Panc1 (cell line): ENCODE measurements at regions not wholly inside any gene's neighbourhood (a gene's known extent, or its start where the extent isn't known, plus 50 kb on each side); places are given as distances from the start of the nearest gene placed in this dataset.

Source experiments
- ATAC-seq: fragments of 200-7000 bp; cut with Tn5 transposase; 2 replicates; pipeline ENCODE4 v1.9.1; 2020; ENCODE audit warnings: mild to moderate bottlenecking, moderate library complexity
- BruUV-seq: library from RNA; stranded (reverse); fragments of 400-500 nt; replicated peaks from 2 replicates; lab custom pipeline; 2021; lab: Mats Ljungman, UMichigan
- CTCF ChIA-PET: fragments of 300-600 bp; sonication (Branson Sonifier 250); formaldehyde crosslinking; loops from one replicate; lab custom pipeline; 2022; ENCODE audit warnings: antibody characterized with exemption; lab: Charles Lee
- POLR2A ChIA-PET: fragments of 300-600 bp; sonication (Branson Sonifier 250); formaldehyde crosslinking; loops from one replicate; lab custom pipeline; 2022; ENCODE audit warnings: antibody characterized with exemption; lab: Charles Lee
- DNase-seq: peaks from one replicate; pipeline ENCODE4 v3.0.0-alpha.2; 2010; ENCODE audit warnings: low read depth, low spot score
- H3K27ac ChIP-seq: 2 replicates; pipeline ENCODE4 v1.5.1; 2011; ENCODE audit warnings: mild to moderate bottlenecking, low read length, inconsistent platforms
- H3K27me3 ChIP-seq: fragments of 200-500 bp; sonication (Bioruptor generic); 2 replicates; pipeline ENCODE4 v1.6.0; 2014; ENCODE audit warnings: low read length, inconsistent platforms; ENCODE audit not compliant: control insufficient read depth, insufficient read depth
- H3K36me3 ChIP-seq: fragments of 200-500 bp; sonication (Bioruptor generic); 2 replicates; pipeline ENCODE4 v1.5.1; 2014; ENCODE audit warnings: inconsistent platforms, mild to moderate bottlenecking, low read length, moderate library complexity; ENCODE audit not compliant: control insufficient read depth, insufficient read depth
- H3K4me1 ChIP-seq: 2 replicates; pipeline ENCODE4 v1.5.1; 2011; ENCODE audit warnings: inconsistent platforms, mild to moderate bottlenecking, low read length, moderate library complexity; ENCODE audit not compliant: control insufficient read depth, insufficient read depth
- H3K4me3 ChIP-seq, 2 experiments: 2 replicates each; pipeline ENCODE4 v1.5.1; 2011 to 2012; ENCODE audit warnings: low read depth in 2 of 2, low read length in 2 of 2, mild to moderate bottlenecking in 2 of 2, inconsistent platforms in 1 of 2, moderate library complexity in 1 of 2
- H3K9me3 ChIP-seq: fragments of 200-500 bp; sonication (Bioruptor generic); 2 replicates; pipeline ENCODE4 v1.5.1; 2014; ENCODE audit warnings: low read depth, mild to moderate bottlenecking, inconsistent platforms, low read length, moderate library complexity; ENCODE audit not compliant: control insufficient read depth, insufficient read depth
- POLR2AphosphoS5 ChIP-seq: IDR thresholded peaks from 2 replicates; pipeline ENCODE4 v1.6.1; 2012; ENCODE audit warnings: mild to moderate bottlenecking, low read depth, low read length, moderate library complexity
- SIN3A ChIP-seq: IDR thresholded peaks from 2 replicates; pipeline ENCODE4 v1.6.1; 2012; ENCODE audit warnings: low read depth, mild to moderate bottlenecking, low read length, moderate library complexity, borderline replicate concordance; ENCODE audit not compliant: insufficient read depth
- TCF7L2 ChIP-seq: IDR thresholded peaks from 2 replicates; pipeline ENCODE4 v1.6.1; 2011; ENCODE audit warnings: mild to moderate bottlenecking, low read depth, low read length, inconsistent platforms
- in situ Hi-C: cut with HindIII; loops from 2 replicates; pipeline ENCODE4 v1.10.0; 2016; ENCODE audit warnings: low sequenced_read_pairs, low pct_unique_long_range_greater_than_20kb
- intact Hi-C: fragments of 100-400 bp; cut with micrococcal nuclease; formaldehyde crosslinking; loops from one replicate; pipeline ENCODE4 v1.10.0; 2022; ENCODE audit not compliant: unreplicated experiment
- TF ChIP-seq, protein P1 (sequence below): fragments of 450-650 bp; IDR thresholded peaks from 2 replicates; pipeline ENCODE4 v1.5.1; 2017; ENCODE audit warnings: mild to moderate bottlenecking
- TF ChIP-seq, protein P2 (sequence below), 2 experiments: IDR thresholded peaks; 2 replicates each; pipeline ENCODE4 v1.6.1; 2011 to 2012; ENCODE audit warnings: low read depth in 2 of 2, control low read depth in 1 of 2, low read length in 1 of 2, mild to moderate bottlenecking in 1 of 2, moderate library complexity in 1 of 2; ENCODE audit not compliant: insufficient read depth in 1 of 2

DNA sequence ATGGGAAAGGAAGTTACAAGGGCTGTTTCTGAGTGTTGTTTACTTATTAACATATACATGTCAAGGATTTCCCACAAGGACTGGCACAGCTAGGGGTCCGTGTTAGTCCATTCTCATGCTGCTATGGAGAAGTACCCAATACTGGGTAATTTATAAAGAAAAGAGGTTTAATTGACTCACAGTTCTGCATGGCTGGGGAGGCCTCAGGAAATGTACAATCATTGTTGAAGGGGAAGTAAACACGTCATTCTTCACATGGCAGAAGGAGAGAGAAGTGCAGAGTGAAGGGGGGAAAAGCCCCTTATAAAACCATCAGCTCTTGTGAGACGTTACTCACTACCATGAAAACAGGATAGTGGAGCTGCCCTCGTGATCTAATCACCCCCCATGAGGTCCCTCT lies 128.9 kb upstream of the CELF4 start:
- intact Hi-C loops (no loop called here), in situ Hi-C loops (no loop called here)
- no peaks in the 10 kb centered on the region for H3K9me3 ChIP-seq
- DNase-seq (no peak), ATAC-seq (no peak)
- H3K4me3 ChIP-seq = no peak overlapping the region
- no peak overlapping the region for H3K27ac ChIP-seq
- no peak for TF ChIP-seq SIN3A
- no peak for TF ChIP-seq POLR2AphosphoS5
- no peak for TF ChIP-seq TCF7L2
- TF ChIP-seq, protein P1, sequence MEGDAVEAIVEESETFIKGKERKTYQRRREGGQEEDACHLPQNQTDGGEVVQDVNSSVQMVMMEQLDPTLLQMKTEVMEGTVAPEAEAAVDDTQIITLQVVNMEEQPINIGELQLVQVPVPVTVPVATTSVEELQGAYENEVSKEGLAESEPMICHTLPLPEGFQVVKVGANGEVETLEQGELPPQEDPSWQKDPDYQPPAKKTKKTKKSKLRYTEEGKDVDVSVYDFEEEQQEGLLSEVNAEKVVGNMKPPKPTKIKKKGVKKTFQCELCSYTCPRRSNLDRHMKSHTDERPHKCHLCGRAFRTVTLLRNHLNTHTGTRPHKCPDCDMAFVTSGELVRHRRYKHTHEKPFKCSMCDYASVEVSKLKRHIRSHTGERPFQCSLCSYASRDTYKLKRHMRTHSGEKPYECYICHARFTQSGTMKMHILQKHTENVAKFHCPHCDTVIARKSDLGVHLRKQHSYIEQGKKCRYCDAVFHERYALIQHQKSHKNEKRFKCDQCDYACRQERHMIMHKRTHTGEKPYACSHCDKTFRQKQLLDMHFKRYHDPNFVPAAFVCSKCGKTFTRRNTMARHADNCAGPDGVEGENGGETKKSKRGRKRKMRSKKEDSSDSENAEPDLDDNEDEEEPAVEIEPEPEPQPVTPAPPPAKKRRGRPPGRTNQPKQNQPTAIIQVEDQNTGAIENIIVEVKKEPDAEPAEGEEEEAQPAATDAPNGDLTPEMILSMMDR = no peak
- TF ChIP-seq, protein P2, sequence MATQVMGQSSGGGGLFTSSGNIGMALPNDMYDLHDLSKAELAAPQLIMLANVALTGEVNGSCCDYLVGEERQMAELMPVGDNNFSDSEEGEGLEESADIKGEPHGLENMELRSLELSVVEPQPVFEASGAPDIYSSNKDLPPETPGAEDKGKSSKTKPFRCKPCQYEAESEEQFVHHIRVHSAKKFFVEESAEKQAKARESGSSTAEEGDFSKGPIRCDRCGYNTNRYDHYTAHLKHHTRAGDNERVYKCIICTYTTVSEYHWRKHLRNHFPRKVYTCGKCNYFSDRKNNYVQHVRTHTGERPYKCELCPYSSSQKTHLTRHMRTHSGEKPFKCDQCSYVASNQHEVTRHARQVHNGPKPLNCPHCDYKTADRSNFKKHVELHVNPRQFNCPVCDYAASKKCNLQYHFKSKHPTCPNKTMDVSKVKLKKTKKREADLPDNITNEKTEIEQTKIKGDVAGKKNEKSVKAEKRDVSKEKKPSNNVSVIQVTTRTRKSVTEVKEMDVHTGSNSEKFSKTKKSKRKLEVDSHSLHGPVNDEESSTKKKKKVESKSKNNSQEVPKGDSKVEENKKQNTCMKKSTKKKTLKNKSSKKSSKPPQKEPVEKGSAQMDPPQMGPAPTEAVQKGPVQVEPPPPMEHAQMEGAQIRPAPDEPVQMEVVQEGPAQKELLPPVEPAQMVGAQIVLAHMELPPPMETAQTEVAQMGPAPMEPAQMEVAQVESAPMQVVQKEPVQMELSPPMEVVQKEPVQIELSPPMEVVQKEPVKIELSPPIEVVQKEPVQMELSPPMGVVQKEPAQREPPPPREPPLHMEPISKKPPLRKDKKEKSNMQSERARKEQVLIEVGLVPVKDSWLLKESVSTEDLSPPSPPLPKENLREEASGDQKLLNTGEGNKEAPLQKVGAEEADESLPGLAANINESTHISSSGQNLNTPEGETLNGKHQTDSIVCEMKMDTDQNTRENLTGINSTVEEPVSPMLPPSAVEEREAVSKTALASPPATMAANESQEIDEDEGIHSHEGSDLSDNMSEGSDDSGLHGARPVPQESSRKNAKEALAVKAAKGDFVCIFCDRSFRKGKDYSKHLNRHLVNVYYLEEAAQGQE (IDR thresholded peaks at IDR 0.05; ENCODE audit: insufficient read depth in 1 of 2, low read depth in 2 of 2, low read length in 1 of 2) = no peak
- POLR2A ChIA-PET = no interaction called here
- CTCF ChIA-PET = no interaction called here
- BruUV-seq = no TSS peak
- no peaks in the 10 kb centered on the region for H3K4me1 ChIP-seq
- no peaks in the 10 kb centered on the region for H3K27me3 ChIP-seq
- H3K36me3 ChIP-seq = no peaks in the 10 kb centered on the region

DNA sequence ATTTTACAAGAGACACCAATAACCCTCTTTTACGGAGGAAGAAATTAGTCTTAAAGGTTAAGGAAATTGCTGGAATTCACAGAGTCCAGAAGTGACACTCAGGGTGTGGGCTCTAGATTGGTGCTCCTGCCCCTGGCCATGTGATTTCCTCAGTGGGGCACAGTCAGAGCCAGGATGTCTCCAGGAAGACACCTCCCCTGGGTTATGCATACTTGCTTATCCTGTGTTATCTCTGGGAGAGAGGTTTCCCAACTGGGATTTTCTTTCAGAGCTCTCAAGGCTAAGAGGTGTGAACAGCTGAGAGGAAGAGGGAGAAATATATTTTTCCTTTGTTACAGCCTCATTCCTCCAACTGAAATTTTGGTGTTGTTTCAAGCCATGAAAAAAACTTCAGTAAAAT lies 125.6 kb upstream of the CELF4 start:
- intact Hi-C loops (no loop called here), in situ Hi-C loops (no loop called here)
- TF ChIP-seq, protein P2 (IDR thresholded peaks at IDR 0.05; ENCODE audit: insufficient read depth in 1 of 2, low read depth in 2 of 2, low read length in 1 of 2) = no peak
- no peak for TF ChIP-seq TCF7L2
- no peaks in the 10 kb centered on the region for H3K36me3 ChIP-seq
- H3K4me3 ChIP-seq = no peak overlapping the region
- H3K4me1 ChIP-seq = no peaks in the 10 kb centered on the region
- ATAC-seq (no peak), DNase-seq (no peak)
- H3K27ac ChIP-seq = no peak overlapping the region
- CTCF ChIA-PET = no interaction called here
- no peaks in the 10 kb centered on the region for H3K9me3 ChIP-seq
- H3K27me3 ChIP-seq = no peaks in the 10 kb centered on the region
- POLR2A ChIA-PET = no interaction called here
- BruUV-seq = no TSS peak
